ENCODE measurements at regions not wholly inside any gene's neighbourhood (a gene's known extent, or its start where the extent isn't known, plus 50 kb on each side); places are given as distances from the start of the nearest gene placed in this dataset.

GRCh38 chr13:30849611-30850010, 56.5 kb upstream of the MEDAG start:
- H3K9ac ChIP-seq (ENCODE audit: extremely low read depth, low read length, poor library complexity, severe bottlenecking) = no peak overlapping the region
- H3K27ac ChIP-seq (ENCODE audit: low read depth, low read length) = no peak overlapping the region
- H3K4me3 ChIP-seq (ENCODE audit: low read length) = no peak overlapping the region
- H3K27ac Mint-ChIP-seq = no peak overlapping the region
- no peaks in the 10 kb centered on the region for H3K36me3 ChIP-seq (ENCODE audit: control insufficient read depth, insufficient read depth, low read length)
- no peak overlapping the region for H3K4me3 Mint-ChIP-seq
- H3K36me3 Mint-ChIP-seq (ENCODE audit: low read depth) = no peaks in the 10 kb centered on the region
- H3K9me3 Mint-ChIP-seq = peaks cover 3% of the 10 kb centered on the region
- 91 to 93% methylated on average over 4 of the region's 4 CpGs for WGBS, 2 experiments (ENCODE audit: insufficient coverage in 1 of 2, insufficient read length in 1 of 2)
- no peaks in the 10 kb centered on the region for H3K9me3 ChIP-seq (ENCODE audit: control insufficient read depth, low read length)
- no peaks in the 10 kb centered on the region for H3K4me1 ChIP-seq (ENCODE audit: control insufficient read depth, insufficient read depth, low read length)
- H3K27me3 Mint-ChIP-seq (ENCODE audit: insufficient read depth) = peaks cover 3% of the 10 kb centered on the region
- no peaks in the 10 kb centered on the region for H3K27me3 ChIP-seq (ENCODE audit: control insufficient read depth, insufficient read depth, low read length, poor library complexity, severe bottlenecking)
- no peak for TF ChIP-seq CTCF (conservative IDR thresholded peaks at IDR 0.05)
- peaks cover 4% of the 10 kb centered on the region for H3K4me1 Mint-ChIP-seq
- no peak for DNase-seq

DNA sequence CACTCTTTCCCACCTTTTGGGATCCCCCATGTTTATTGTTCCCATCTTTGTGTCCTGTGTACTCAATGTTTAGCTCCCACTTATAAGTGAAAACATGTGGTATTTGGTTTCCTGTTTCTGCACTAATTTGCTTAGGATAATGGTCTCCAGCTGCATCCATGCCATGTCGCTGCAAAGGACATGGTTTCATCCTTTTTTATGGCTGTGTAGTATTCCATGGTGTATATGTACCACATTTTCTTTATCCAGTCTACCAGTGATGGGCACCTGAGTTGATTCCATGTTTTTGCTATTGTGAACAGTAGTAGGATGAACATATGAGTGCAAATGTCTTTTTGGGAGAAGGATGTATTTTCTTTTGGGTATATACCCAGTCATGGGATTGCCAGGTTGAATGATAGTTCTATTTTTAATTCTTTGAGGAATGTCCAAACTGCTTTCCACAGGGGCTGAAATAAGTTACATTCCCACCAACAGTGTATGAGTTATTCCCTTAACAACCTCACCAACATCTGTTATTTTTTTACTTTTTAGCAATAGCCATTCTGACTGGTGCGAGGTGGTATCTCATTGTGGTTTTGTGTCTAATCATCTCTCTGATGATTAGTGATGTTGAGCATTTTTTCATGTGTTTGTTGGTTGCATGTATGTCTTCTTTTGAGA, 55.7 kb upstream of the MEDAG start:
- Histone ChIP-seq H3K36me3 (ENCODE audit: control insufficient read depth, insufficient read depth, low read length) (no peaks in the 10 kb centered on the region), H3K27ac (ENCODE audit: low read depth, low read length) (no peak overlapping the region), H3K9ac (ENCODE audit: extremely low read depth, low read length, poor library complexity, severe bottlenecking) (no peak overlapping the region), H3K4me1 (ENCODE audit: control insufficient read depth, insufficient read depth, low read length) (no peaks in the 10 kb centered on the region), H3K4me3 (ENCODE audit: low read length) (no peak overlapping the region), H3K9me3 (ENCODE audit: control insufficient read depth, low read length) (no peaks in the 10 kb centered on the region), H3K27me3 (ENCODE audit: control insufficient read depth, insufficient read depth, low read length, poor library complexity, severe bottlenecking) (no peaks in the 10 kb centered on the region)
- 83 to 89% methylated on average over 1 to 2 of the region's 2 CpGs for WGBS, 2 experiments (ENCODE audit: insufficient coverage in 1 of 2, insufficient read length in 1 of 2)
- Mint-ChIP-seq H3K4me3 (no peak overlapping the region), H3K27me3 (ENCODE audit: insufficient read depth) (peaks cover 3% of the 10 kb centered on the region), H3K27ac (no peak overlapping the region), H3K4me1 (peaks cover 7% of the 10 kb centered on the region), H3K9me3 (peaks cover 3% of the 10 kb centered on the region), H3K36me3 (ENCODE audit: low read depth) (no peaks in the 10 kb centered on the region)
- DNase-seq = no peak
- no peak for TF ChIP-seq CTCF (conservative IDR thresholded peaks at IDR 0.05)

GRCh38 chr13:30850867-30851211, 55.2 kb upstream of the MEDAG start:
- no peak overlapping the region for H3K27ac ChIP-seq (ENCODE audit: low read depth, low read length)
- Mint-ChIP-seq H3K36me3 (ENCODE audit: low read depth) (no peaks in the 10 kb centered on the region), H3K9me3 (peaks cover 3% of the 10 kb centered on the region), H3K27me3 (ENCODE audit: insufficient read depth) (peaks cover 3% of the 10 kb centered on the region), H3K4me3 (no peak overlapping the region), H3K27ac (no peak overlapping the region), H3K4me1 (peaks cover 12% of the 10 kb centered on the region)
- no peaks in the 10 kb centered on the region for H3K4me1 ChIP-seq (ENCODE audit: control insufficient read depth, insufficient read depth, low read length)
- no peak overlapping the region for H3K9ac ChIP-seq (ENCODE audit: extremely low read depth, low read length, poor library complexity, severe bottlenecking)
- no peaks in the 10 kb centered on the region for H3K9me3 ChIP-seq (ENCODE audit: control insufficient read depth, low read length)
- H3K4me3 ChIP-seq (ENCODE audit: low read length) = no peak overlapping the region
- no peak for TF ChIP-seq CTCF (conservative IDR thresholded peaks at IDR 0.05)
- no peak for DNase-seq
- H3K27me3 ChIP-seq (ENCODE audit: control insufficient read depth, insufficient read depth, low read length, poor library complexity, severe bottlenecking) = no peaks in the 10 kb centered on the region
- H3K36me3 ChIP-seq (ENCODE audit: control insufficient read depth, insufficient read depth, low read length) = no peaks in the 10 kb centered on the region
